ENCODE measurements at regions not wholly inside any gene's neighbourhood (a gene's known extent, or its start where the extent isn't known, plus 50 kb on each side); places are given as distances from the start of the nearest gene placed in this dataset.
"Not testable (repeated sequence)": the region's sequence is repeated elsewhere in the genome, so short reads cannot be mapped to it uniquely, and the experiment has no call there.

GRCh38 chr7:9082203-9082602 lies 648.8 kb downstream of the NXPH1 start:
- DNase-seq: no peak

- no peak for DNase-seq
These were observed 650.4 kb downstream of the NXPH1 start for GRCh38 chr7:9083837-9084236.

GRCh38 chr7:9091282-9091681 lies 657.9 kb downstream of the NXPH1 start:
- no peak for DNase-seq

GRCh38 chr7:9097565-9098060 lies 664.2 kb downstream of the NXPH1 start:
- DNase-seq: no peak

- no peak for DNase-seq
These were observed 666.9 kb downstream of the NXPH1 start for GRCh38 chr7:9100289-9100688.

- no peak for DNase-seq
These were observed 669.4 kb downstream of the NXPH1 start for GRCh38 chr7:9102846-9103245.

GRCh38 chr7:9106747-9107146 lies 673.3 kb downstream of the NXPH1 start:
- DNase-seq: no peak

GRCh38 chr7:9120331-9120730 lies 686.9 kb downstream of the NXPH1 start:
- no peak for DNase-seq

- no peak for DNase-seq
These were observed 690.9 kb downstream of the NXPH1 start for GRCh38 chr7:9124320-9124719.

- no peak for DNase-seq
These were observed 691.8 kb downstream of the NXPH1 start for GRCh38 chr7:9125246-9125645.

- no peak for DNase-seq
These were observed 694.5 kb downstream of the NXPH1 start for GRCh38 chr7:9127901-9128300.

GRCh38 chr7:9148687-9149086 lies 715.3 kb downstream of the NXPH1 start:
- DNase-seq: no peak

- DNase-seq: no peak
These were observed 716.2 kb downstream of the NXPH1 start for GRCh38 chr7:9149499-9150082.

GRCh38 chr7:9163691-9164090 lies 730.3 kb downstream of the NXPH1 start:
- not testable (repeated sequence) for DNase-seq

GRCh38 chr7:9175871-9176270 lies 742.5 kb downstream of the NXPH1 start:
- DNase-seq: no peak

- no peak for DNase-seq
These were observed 747.9 kb downstream of the NXPH1 start for GRCh38 chr7:9181356-9181755.

GRCh38 chr7:9186730-9187129 lies 753.3 kb downstream of the NXPH1 start:
- no peak for DNase-seq

- no peak for DNase-seq
These were observed 756.3 kb downstream of the NXPH1 start for GRCh38 chr7:9189703-9190102.

GRCh38 chr7:9192969-9193368 lies 759.6 kb downstream of the NXPH1 start:
- DNase-seq: no peak

- no peak for DNase-seq
These were observed 767.2 kb downstream of the NXPH1 start for GRCh38 chr7:9200626-9201025.

GRCh38 chr7:9201928-9202327 lies 768.5 kb downstream of the NXPH1 start:
- no peak for DNase-seq

- DNase-seq: no peak
These were observed 771.2 kb downstream of the NXPH1 start for GRCh38 chr7:9204571-9204970.

GRCh38 chr7:9210114-9210513 lies 776.7 kb downstream of the NXPH1 start:
- DNase-seq: no peak

- DNase-seq: no peak
These were observed 783.8 kb downstream of the NXPH1 start for GRCh38 chr7:9217204-9217603.

GRCh38 chr7:9226500-9226899 lies 793.1 kb downstream of the NXPH1 start:
- no peak for DNase-seq

Measured in activated CD4-positive, alpha-beta T cell treated with anti-CD3 and anti-CD28 coated beads for 48 hours (primary cell).